ENCODE measurements at regions not wholly inside any gene's neighbourhood (a gene's known extent, or its start where the extent isn't known, plus 50 kb on each side); places are given as distances from the start of the nearest gene placed in this dataset.

- H3K4me3 ChIP-seq (ENCODE audit: low read depth, low read length): no peak overlapping the region
- TF ChIP-seq CTCF (IDR thresholded peaks at IDR 0.05; ENCODE audit: low read depth, low read length): no peak
- DNase-seq (ENCODE audit: low read depth, low spot score): no peak
- in situ Hi-C loops (cut with HindIII; ENCODE audit: low sequenced_read_pairs): no loop called here
Measured at GRCh38 chr7:115249080-115249479, 327.2 kb downstream of the MDFIC start.

GRCh38 chr7:115241151-115241550 lies 319.3 kb downstream of the MDFIC start:
- in situ Hi-C loops (cut with HindIII; ENCODE audit: low sequenced_read_pairs): no loop called here
- no peak for TF ChIP-seq CTCF (IDR thresholded peaks at IDR 0.05; ENCODE audit: low read depth, low read length)
- no peak for DNase-seq (ENCODE audit: low read depth, low spot score)
- no peak overlapping the region for H3K4me3 ChIP-seq (ENCODE audit: low read depth, low read length)

GRCh38 chr7:115240242-115240641 lies 318.3 kb downstream of the MDFIC start:
- TF ChIP-seq CTCF (IDR thresholded peaks at IDR 0.05; ENCODE audit: low read depth, low read length): no peak
- H3K4me3 ChIP-seq (ENCODE audit: low read depth, low read length): no peak overlapping the region
- DNase-seq (ENCODE audit: low read depth, low spot score): no peak
- in situ Hi-C loops (cut with HindIII; ENCODE audit: low sequenced_read_pairs): no loop called here

- no peak for DNase-seq (ENCODE audit: low read depth, low spot score)
- in situ Hi-C loops (cut with HindIII; ENCODE audit: low sequenced_read_pairs): no loop called here
- TF ChIP-seq CTCF (IDR thresholded peaks at IDR 0.05; ENCODE audit: low read depth, low read length): no peak
- H3K4me3 ChIP-seq (ENCODE audit: low read depth, low read length): no peak overlapping the region
Measured at GRCh38 chr7:115235075-115235474, 313.2 kb downstream of the MDFIC start.

GRCh38 chr7:115233809-115234208 lies 311.9 kb downstream of the MDFIC start:
- no peak for TF ChIP-seq CTCF (IDR thresholded peaks at IDR 0.05; ENCODE audit: low read depth, low read length)
- no peak for DNase-seq (ENCODE audit: low read depth, low spot score)
- no peak overlapping the region for H3K4me3 ChIP-seq (ENCODE audit: low read depth, low read length)
- in situ Hi-C loops (cut with HindIII; ENCODE audit: low sequenced_read_pairs): no loop called here

GRCh38 chr7:115232041-115232440 lies 310.1 kb downstream of the MDFIC start:
- in situ Hi-C loops (cut with HindIII; ENCODE audit: low sequenced_read_pairs): no loop called here
- no peak overlapping the region for H3K4me3 ChIP-seq (ENCODE audit: low read depth, low read length)
- peak; percentile 47 for DNase-seq (ENCODE audit: low read depth, low spot score)
- no peak for TF ChIP-seq CTCF (IDR thresholded peaks at IDR 0.05; ENCODE audit: low read depth, low read length)
